ENCODE measurements at regions not wholly inside any gene's neighbourhood (a gene's known extent, or its start where the extent isn't known, plus 50 kb on each side); places are given as distances from the start of the nearest gene placed in this dataset.

- Histone ChIP-seq H3K9me3 (no peaks in the 10 kb centered on the region), H3K27me3 (no peaks in the 10 kb centered on the region), H3K4me1 (peaks cover 36 to 70% of the 10 kb centered on the region in 2 donors), H3K27ac (peak overlapping the region; percentile 74 to 92 (median 87)), H3K4me3 (replicated peaks in 1 of 3) (no peak overlapping the region), H3K36me3 (no peaks in the 10 kb centered on the region)
- TF ChIP-seq POLR2A (IDR thresholded peaks at IDR 0.05), result peak in 1 of 2 donors; percentile 37
- TF ChIP-seq CTCF (IDR thresholded peaks at IDR 0.05), result no peak
- 19 to 39% methylated on average over 7 of the region's 7 CpGs for WGBS, 2 donors
- peak; percentile 84 to 89 for DNase-seq
- intact Hi-C loops (cut with DNase I), result no loop called here
These were observed 498.0 kb upstream of the ZMIZ1 start for GRCh38 chr10:78570633-78571235.

GRCh38 chr10:78571286-78571685, 497.5 kb upstream of the ZMIZ1 start:
- peak; percentile 43 to 44 for DNase-seq

GRCh38 chr10:78571891-78572290, 496.9 kb upstream of the ZMIZ1 start:
- Histone ChIP-seq H3K4me1 (peaks cover 34 to 64% of the 10 kb centered on the region in 2 donors), H3K36me3 (no peaks in the 10 kb centered on the region), H3K9me3 (no peaks in the 10 kb centered on the region), H3K27ac (peak overlapping the region in 2 of 3 donors; percentile 87 to 92), H3K27me3 (no peaks in the 10 kb centered on the region), H3K4me3 (replicated peaks in 1 of 3) (no peak overlapping the region)
- intact Hi-C loops (cut with DNase I), result no loop called here
- no peak for DNase-seq
- TF ChIP-seq CTCF (IDR thresholded peaks at IDR 0.05) (no peak), POLR2A (IDR thresholded peaks at IDR 0.05) (no peak)
- 100% methylated on average over 1 of the region's 1 CpG for WGBS, 2 donors

More at GRCh38 chr10:78571286-78571685, 497.5 kb upstream of the ZMIZ1 start:
- Histone ChIP-seq H3K27ac (peak overlapping the region; percentile 74 to 92 (median 87)), H3K9me3 (no peaks in the 10 kb centered on the region), H3K4me1 (peaks cover 36 to 70% of the 10 kb centered on the region in 2 donors), H3K4me3 (replicated peaks in 1 of 3) (no peak overlapping the region), H3K27me3 (no peaks in the 10 kb centered on the region), H3K36me3 (no peaks in the 10 kb centered on the region)
- TF ChIP-seq POLR2A (IDR thresholded peaks at IDR 0.05) (no peak), CTCF (IDR thresholded peaks at IDR 0.05) (no peak)
- intact Hi-C loops (cut with DNase I), result no loop called here
- 83 to 84% methylated on average over 7 of the region's 7 CpGs for WGBS, 2 donors

GRCh38 chr10:78572565-78572964, 496.2 kb upstream of the ZMIZ1 start:
- DNase-seq, result peak in 1 of 2 donors; percentile 23
- 82 to 91% methylated on average over 1 of the region's 1 CpG for WGBS, 2 donors

More at GRCh38 chr10:78572565-78572964, 496.2 kb upstream of the ZMIZ1 start:
- H3K9me3 ChIP-seq, result no peaks in the 10 kb centered on the region
- no peaks in the 10 kb centered on the region for H3K27me3 ChIP-seq
- H3K27ac ChIP-seq, result peak overlapping the region in 1 of 3 donors; percentile 87
- H3K36me3 ChIP-seq, result no peaks in the 10 kb centered on the region
- H3K4me3 ChIP-seq (replicated peaks in 1 of 3), result no peak overlapping the region
- H3K4me1 ChIP-seq, result peaks cover 30 to 57% of the 10 kb centered on the region in 2 donors
- intact Hi-C loops (cut with DNase I), result no loop called here
- no peak for TF ChIP-seq POLR2A (IDR thresholded peaks at IDR 0.05)
- TF ChIP-seq CTCF (IDR thresholded peaks at IDR 0.05), result no peak

Measured in thyroid gland (tissue), 4 donors.